ENCODE measurements at regions not wholly inside any gene's neighbourhood (a gene's known extent, or its start where the extent isn't known, plus 50 kb on each side); places are given as distances from the start of the nearest gene placed in this dataset.

DNA sequence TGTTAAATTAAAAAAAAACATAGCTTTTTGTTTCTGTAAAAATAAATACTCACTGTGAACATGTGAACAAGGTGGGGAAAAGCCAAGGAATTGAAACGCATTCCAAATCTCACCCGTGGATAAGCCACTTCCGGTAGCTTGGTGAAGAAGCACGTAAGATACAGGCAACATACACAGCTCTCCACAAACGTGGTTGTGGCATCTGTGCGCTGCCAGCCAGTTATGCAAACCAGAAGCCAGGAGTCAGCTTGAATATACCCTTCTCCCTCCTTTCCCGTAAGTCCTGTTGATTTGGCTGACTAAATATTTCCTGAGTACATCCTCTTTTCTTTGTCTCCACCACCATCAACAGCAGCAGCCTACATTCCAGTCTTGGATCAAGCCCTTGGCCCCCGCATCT, 486.2 kb downstream of the VRK1 start:
- no peak for DNase-seq (ENCODE audit: low read depth)
- no peak overlapping the region for H3K4me3 ChIP-seq (ENCODE audit: low read depth, low read length)
- TF ChIP-seq, protein P1, sequence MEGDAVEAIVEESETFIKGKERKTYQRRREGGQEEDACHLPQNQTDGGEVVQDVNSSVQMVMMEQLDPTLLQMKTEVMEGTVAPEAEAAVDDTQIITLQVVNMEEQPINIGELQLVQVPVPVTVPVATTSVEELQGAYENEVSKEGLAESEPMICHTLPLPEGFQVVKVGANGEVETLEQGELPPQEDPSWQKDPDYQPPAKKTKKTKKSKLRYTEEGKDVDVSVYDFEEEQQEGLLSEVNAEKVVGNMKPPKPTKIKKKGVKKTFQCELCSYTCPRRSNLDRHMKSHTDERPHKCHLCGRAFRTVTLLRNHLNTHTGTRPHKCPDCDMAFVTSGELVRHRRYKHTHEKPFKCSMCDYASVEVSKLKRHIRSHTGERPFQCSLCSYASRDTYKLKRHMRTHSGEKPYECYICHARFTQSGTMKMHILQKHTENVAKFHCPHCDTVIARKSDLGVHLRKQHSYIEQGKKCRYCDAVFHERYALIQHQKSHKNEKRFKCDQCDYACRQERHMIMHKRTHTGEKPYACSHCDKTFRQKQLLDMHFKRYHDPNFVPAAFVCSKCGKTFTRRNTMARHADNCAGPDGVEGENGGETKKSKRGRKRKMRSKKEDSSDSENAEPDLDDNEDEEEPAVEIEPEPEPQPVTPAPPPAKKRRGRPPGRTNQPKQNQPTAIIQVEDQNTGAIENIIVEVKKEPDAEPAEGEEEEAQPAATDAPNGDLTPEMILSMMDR (IDR thresholded peaks at IDR 0.05; ENCODE audit: low read depth, low read length, missing control alignments) = no peak
- in situ Hi-C loops (cut with HindIII; ENCODE audit: low sequenced_read_pairs) = no loop called here

DNA sequence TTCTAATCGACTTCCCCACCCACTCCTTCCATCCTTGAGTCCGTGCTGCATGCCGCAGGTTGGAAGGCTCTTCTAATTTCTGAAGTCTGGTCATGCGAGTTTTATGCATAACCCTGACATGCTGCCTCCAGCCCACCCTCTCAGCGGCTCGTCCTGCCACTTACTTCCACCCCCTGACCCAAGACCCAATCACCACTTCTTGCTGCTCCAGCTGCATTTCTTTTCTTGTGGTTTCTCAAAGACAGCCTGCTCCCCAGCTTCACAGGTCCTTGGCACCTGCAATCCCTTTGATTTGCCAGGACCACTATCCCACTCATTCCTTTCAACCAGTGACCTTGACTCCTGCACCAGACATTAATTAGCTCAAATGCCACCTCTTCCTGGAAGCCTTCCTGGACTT, 486.7 kb downstream of the VRK1 start:
- DNase-seq (ENCODE audit: low read depth) = no peak
- TF ChIP-seq, protein P1 (IDR thresholded peaks at IDR 0.05; ENCODE audit: low read depth, low read length, missing control alignments) = no peak
- in situ Hi-C loops (cut with HindIII; ENCODE audit: low sequenced_read_pairs) = no loop called here
- H3K4me3 ChIP-seq (ENCODE audit: low read depth, low read length) = no peak overlapping the region

DNA sequence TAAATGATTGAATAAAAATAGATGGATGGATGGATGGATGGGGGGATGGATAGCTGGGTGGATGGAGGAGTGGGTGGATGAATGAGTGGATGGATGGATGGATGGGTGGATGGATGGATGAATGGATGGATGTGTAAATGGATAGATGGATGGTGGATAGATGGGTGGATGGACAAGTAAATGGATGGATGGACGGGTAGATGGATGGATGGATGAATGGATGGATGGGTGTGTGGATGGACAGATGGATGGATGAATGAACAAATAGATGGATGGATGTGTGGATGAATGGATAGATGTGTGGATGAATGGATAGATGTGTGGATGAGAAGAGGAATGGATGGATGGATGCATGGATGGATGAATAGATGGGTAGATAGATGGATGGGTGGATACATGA, 490.8 kb downstream of the VRK1 start:
- TF ChIP-seq, protein P1 (IDR thresholded peaks at IDR 0.05; ENCODE audit: low read depth, low read length, missing control alignments) = no peak
- in situ Hi-C loops (cut with HindIII; ENCODE audit: low sequenced_read_pairs) = no loop called here
- H3K4me3 ChIP-seq (ENCODE audit: low read depth, low read length) = no peak overlapping the region
- no peak for DNase-seq (ENCODE audit: low read depth)

DNA sequence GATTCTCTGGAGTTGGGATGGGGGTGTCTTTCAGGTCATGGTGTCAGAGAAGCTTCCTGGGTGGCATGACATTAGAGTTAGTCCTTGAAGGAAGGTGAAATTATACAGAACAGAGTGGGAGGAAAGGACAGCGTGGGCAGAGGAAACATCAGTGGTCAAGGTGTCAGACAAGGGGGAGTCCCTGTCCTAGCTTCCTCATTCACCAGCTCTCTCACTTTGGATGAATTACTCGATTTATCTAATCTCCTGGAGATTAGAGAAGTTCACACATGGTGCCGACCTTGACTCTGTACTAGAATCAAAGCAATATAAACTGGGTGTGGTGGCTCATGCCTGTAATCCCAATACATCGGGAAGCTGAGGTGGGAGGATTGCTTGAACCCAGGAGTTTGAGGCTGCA, 492.9 kb downstream of the VRK1 start:
- in situ Hi-C loops (cut with HindIII; ENCODE audit: low sequenced_read_pairs) = no loop called here
- H3K4me3 ChIP-seq (ENCODE audit: low read depth, low read length) = no peak overlapping the region
- no peak for DNase-seq (ENCODE audit: low read depth)
- TF ChIP-seq, protein P1 (IDR thresholded peaks at IDR 0.05; ENCODE audit: low read depth, low read length, missing control alignments) = no peak

DNA sequence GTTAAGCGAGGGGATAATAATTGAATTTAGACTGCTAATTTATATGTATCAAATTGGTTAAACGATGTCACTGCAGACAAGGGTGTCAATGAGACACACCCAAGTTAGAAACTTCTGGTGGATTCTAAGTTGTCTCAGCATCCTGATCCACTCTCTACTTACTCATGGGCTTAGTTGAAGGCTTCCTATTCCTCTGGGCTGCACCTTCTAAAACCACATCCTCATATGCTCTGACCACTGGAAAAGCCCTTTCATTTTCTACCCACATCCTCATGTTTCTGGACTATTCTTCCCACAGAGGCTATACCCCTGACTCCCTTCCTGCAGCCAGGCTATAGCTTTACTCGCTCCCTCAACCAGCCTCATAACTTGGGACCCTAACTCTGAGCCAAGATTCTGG, 493.8 kb downstream of the VRK1 start:
- in situ Hi-C loops (cut with HindIII; ENCODE audit: low sequenced_read_pairs) = no loop called here
- DNase-seq (ENCODE audit: low read depth) = no peak
- H3K4me3 ChIP-seq (ENCODE audit: low read depth, low read length) = no peak overlapping the region
- TF ChIP-seq, protein P1 (IDR thresholded peaks at IDR 0.05; ENCODE audit: low read depth, low read length, missing control alignments) = no peak

DNA sequence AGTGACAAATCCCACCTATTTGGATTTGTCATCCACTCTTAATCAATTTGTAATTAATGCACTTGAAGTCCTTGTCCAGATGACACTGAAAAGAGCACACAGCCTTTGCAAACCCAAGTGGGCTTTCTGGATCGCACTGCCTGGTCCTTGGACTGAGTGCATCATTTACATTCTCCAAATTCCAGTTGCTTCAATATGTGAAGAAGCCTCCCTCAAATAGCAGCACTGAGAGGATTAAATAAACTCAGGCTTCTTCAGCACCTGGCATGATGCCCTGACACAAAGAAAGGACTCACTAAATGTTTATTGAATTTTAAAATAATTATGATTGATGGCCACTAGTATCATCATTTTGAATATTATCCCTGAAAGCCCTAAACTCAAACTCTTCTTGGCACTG, 496.5 kb downstream of the VRK1 start:
- TF ChIP-seq, protein P1 (IDR thresholded peaks at IDR 0.05; ENCODE audit: low read depth, low read length, missing control alignments) = no peak
- DNase-seq (ENCODE audit: low read depth) = no peak
- in situ Hi-C loops (cut with HindIII; ENCODE audit: low sequenced_read_pairs) = no loop called here
- H3K4me3 ChIP-seq (ENCODE audit: low read depth, low read length) = no peak overlapping the region
